ENCODE measurements at regions not wholly inside any gene's neighbourhood (a gene's known extent, or its start where the extent isn't known, plus 50 kb on each side); places are given as distances from the start of the nearest gene placed in this dataset.

DNA sequence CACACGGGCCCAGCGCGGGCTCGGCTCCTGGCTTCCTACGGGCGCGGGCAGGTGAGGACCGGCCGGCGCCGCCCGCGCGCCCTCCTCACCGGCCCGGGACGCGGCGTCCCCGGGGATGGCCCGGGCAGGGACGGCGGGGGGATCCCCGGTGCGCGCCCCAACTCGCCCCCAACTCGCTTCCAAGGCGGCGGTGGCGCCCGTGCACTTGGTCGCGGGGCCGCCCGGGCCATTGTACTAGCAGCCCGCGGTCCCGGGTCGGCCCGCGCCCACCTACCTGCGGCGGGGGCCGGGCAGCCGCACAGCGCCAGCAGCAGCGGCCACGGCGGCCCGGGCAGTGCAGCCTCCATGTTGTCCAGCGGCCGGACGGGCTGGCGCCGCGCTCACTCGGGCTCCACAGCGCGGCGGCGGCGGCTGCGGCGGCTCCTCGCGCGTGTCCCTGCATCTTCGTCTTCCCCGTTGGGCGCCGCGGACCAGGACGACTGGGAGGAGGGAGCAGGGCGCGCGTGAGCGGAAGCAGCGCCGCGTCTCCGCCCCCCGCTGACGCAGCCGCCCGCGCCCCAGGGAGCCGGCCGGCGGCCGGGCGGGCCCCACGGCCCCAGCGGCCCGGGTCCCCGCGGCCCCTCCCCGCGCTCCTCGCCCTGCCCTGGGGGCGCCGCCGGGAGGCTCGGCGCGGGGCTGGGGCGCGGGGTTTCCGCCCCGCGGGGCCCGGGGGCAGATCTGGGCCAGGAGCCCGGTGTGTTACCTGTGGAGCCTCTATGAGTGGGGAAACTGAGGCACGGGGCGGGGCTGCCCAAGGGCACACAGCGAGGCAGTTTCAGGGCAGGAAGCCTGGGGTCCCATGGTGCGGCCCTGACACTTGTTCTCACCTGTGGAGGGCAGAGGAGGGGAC, 159.3 kb upstream of the GRK3 start:
- peak overlapping the region; percentile 66 for H4K91ac ChIP-seq (ENCODE audit: insufficient read depth, low read depth, low read length)
- H3K18ac ChIP-seq (ENCODE audit: low read depth, low read length) = peak overlapping the region; percentile 43
- dilution Hi-C loops (cut with HindIII; ENCODE audit: low sequenced_read_pairs, unreplicated experiment) (no loop called here), in situ Hi-C loops (cut with MboI; ENCODE audit: low sequenced_read_pairs) (no loop called here), intact Hi-C loops (cut with micrococcal nuclease) (no loop called here)
- H3K79me1 ChIP-seq (ENCODE audit: low read depth in 1 of 2, low read length in 2 of 2) = peaks cover 27 to 49% of the 10 kb centered on the region in 2 experiments
- H3K14ac ChIP-seq (replicated peaks; ENCODE audit: low read depth, low read length) = peak overlapping the region; percentile 88
- H2AK9ac ChIP-seq (replicated peaks; ENCODE audit: low read depth, low read length, poor library complexity) = peak overlapping the region; percentile 91
- peaks cover 40% of the 10 kb centered on the region for H4K20me1 ChIP-seq (ENCODE audit: insufficient read depth, low read length)
- POLR2A ChIA-PET (ENCODE audit: unreplicated experiment) = no interaction called here
- H3K4me2 ChIP-seq (ENCODE audit: low read depth, low read length) = peak overlapping the region; percentile 91
- ATAC-seq (ENCODE audit: low read depth) (peak; percentile 83), DNase-seq (peak; percentile 73)
- H2BK15ac ChIP-seq (ENCODE audit: low read depth, low read length) = 0 out of 3 replicates have a peak overlapping the region, but pooled peaks have one; percentile 18
- H3K56ac ChIP-seq (ENCODE audit: extremely low read depth, insufficient read depth, low read length) = peak overlapping the region; percentile 50; the same call in 1 of the 2 replicates
- CTCF ChIA-PET = no interaction called here
- no TSS peak for BruUV-seq (replicated peaks)
- peaks cover 25% of the 10 kb centered on the region; the same call in 1 of the 2 replicates for H3K9me1 ChIP-seq (ENCODE audit: insufficient read depth, low read length)
- peak overlapping the region; percentile 80 for H3K23ac ChIP-seq (ENCODE audit: low read depth, low read length)
- H2BK5ac ChIP-seq (ENCODE audit: low read depth, low read length, poor library complexity, severe bottlenecking) = peak overlapping the region; percentile 60
- peak overlapping the region; percentile 63 for H2BK120ac ChIP-seq (ENCODE audit: low read depth, low read length)
- TF ChIP-seq MAZ (IDR thresholded peaks at IDR 0.05; ENCODE audit: borderline replicate concordance, low read depth, low read length) (peak; percentile 73; the same call in 1 of the 2 replicates), POLR2A (IDR thresholded peaks at IDR 0.05; ENCODE audit: low read depth, low read length) (peak; percentile 72), BHLHE40 (IDR thresholded peaks at IDR 0.05; ENCODE audit: low read depth, low read length) (peak; percentile 76), RAD21 (IDR thresholded peaks at IDR 0.05; ENCODE audit: low read length) (no peak), MAFK (IDR thresholded peaks at IDR 0.05; ENCODE audit: low read depth, low read length) (no peak), CHD1 (IDR thresholded peaks at IDR 0.05; ENCODE audit: low read depth, low read length) (0 out of 2 replicates have a peak, but pooled peaks have one; percentile 25), MXI1 (IDR thresholded peaks at IDR 0.05; ENCODE audit: borderline replicate concordance, low read depth, low read length) (peak; percentile 36; the same call in 1 of the 2 replicates)
- 1% methylated on average over 79 of the region's 117 CpGs; no CpG with 5 or more reads in 1 of the 2 experiments for WGBS, 2 experiments (ENCODE audit: extremely low coverage in 2 of 2, insufficient read length in 1 of 2)
- H3K27me3 ChIP-seq (ENCODE audit: control insufficient read depth, insufficient read depth, low read length) = peaks cover 3% of the 10 kb centered on the region; the same call in 1 of the 2 replicates
- no peak overlapping the region for H2BK20ac ChIP-seq (ENCODE audit: low read depth, low read length)
- peak overlapping the region; percentile 96 for H2AK5ac ChIP-seq (ENCODE audit: low read depth, low read length)
- H3K4ac ChIP-seq (ENCODE audit: low read depth, low read length) = peak overlapping the region; percentile 77
- no peaks in the 10 kb centered on the region for H3K36me3 ChIP-seq (ENCODE audit: control insufficient read depth, insufficient read depth, low read length)
- H3K27ac ChIP-seq (ENCODE audit: insufficient read depth, low read length) = peak overlapping the region; percentile 68
- H3K9ac ChIP-seq (ENCODE audit: low read depth, low read length) = peak overlapping the region; percentile 86
- H3K4me1 ChIP-seq (ENCODE audit: control insufficient read depth, insufficient read depth, low read length) = peaks cover 30% of the 10 kb centered on the region
- peak overlapping the region; percentile 97 for H2AFZ ChIP-seq (replicated peaks; ENCODE audit: low read length, poor library complexity)
- H4K5ac ChIP-seq (ENCODE audit: low read depth, low read length) = peak overlapping the region; percentile 96
- H3K9me3 ChIP-seq (ENCODE audit: control insufficient read depth, insufficient read depth, low read length) = no peaks in the 10 kb centered on the region
- peak overlapping the region; percentile 98 to 99 for H4K8ac ChIP-seq (ENCODE audit: low read depth in 2 of 2, low read length in 2 of 2)
- peak overlapping the region; percentile 93 for H3K4me3 ChIP-seq (ENCODE audit: insufficient read depth, low read depth, low read length)

All from IMR-90 (cell line).